ENCODE measurements at regions not wholly inside any gene's neighbourhood (a gene's known extent, or its start where the extent isn't known, plus 50 kb on each side); places are given as distances from the start of the nearest gene placed in this dataset.

- TF ChIP-seq ZBTB8A (tag by site-specific recombination; IDR thresholded peaks at IDR 0.05) (peak; percentile 38; the same call in 1 of the 2 replicates), ZNF558 (tag by site-specific recombination; IDR thresholded peaks at IDR 0.05) (peak; percentile 73; the same call in 1 of the 2 replicates), SP7 (tag by site-specific recombination; IDR thresholded peaks at IDR 0.05) (peak; percentile 54; the same call in 1 of the 2 replicates), GLIS2 (tag by site-specific recombination; IDR thresholded peaks at IDR 0.05) (no peak), ZNF600 (tag by site-specific recombination; IDR thresholded peaks at IDR 0.05) (peak; percentile 67; the same call in 1 of the 2 replicates), PRDM10 (tag by site-specific recombination; IDR thresholded peaks at IDR 0.05) (0 out of 2 replicates have a peak, but pooled peaks have one; percentile 23), ZNF792 (tag by site-specific recombination; IDR thresholded peaks at IDR 0.05) (no peak)
Measured at GRCh38 chr3:193805448-193805847, 212.4 kb downstream of the OPA1 start (continued).

- Histone ChIP-seq H3K4me1 (ENCODE audit: control insufficient read depth, insufficient read depth, low read length) (peaks cover 4% of the 10 kb centered on the region), H3K4me3 (ENCODE audit: low read depth, low read length) (no peak overlapping the region), H3K36me3 (ENCODE audit: control insufficient read depth in 2 of 2, insufficient read depth in 1 of 2, low read length in 2 of 2) (no peaks in the 10 kb centered on the region), H3K27ac (ENCODE audit: extremely low read depth, low read depth, low read length) (no peak overlapping the region), H3K9me3 (ENCODE audit: control insufficient read depth, insufficient read depth, low read depth, low read length) (no peaks in the 10 kb centered on the region)
- TF ChIP-seq ZNF558 (tag by site-specific recombination; IDR thresholded peaks at IDR 0.05) (peak; percentile 45; the same call in 1 of the 2 replicates), PRDM4 (tag by site-specific recombination; IDR thresholded peaks at IDR 0.05) (no peak), ZBTB21 (tag by site-specific recombination; IDR thresholded peaks at IDR 0.05) (0 out of 2 replicates have a peak, but pooled peaks have one; percentile 29), PRDM10 (tag by site-specific recombination; IDR thresholded peaks at IDR 0.05) (peak; percentile 42), SP7 (tag by site-specific recombination; IDR thresholded peaks at IDR 0.05) (0 out of 2 replicates have a peak, but pooled peaks have one; percentile 36), ZNF366 (tag by site-specific recombination; conservative IDR thresholded peaks at IDR 0.05) (0 out of 2 replicates have a peak, but pooled peaks have one; percentile 21), GLIS1 (tag by site-specific recombination; IDR thresholded peaks at IDR 0.05) (peak; percentile 28; the same call in 1 of the 2 replicates), PBX3 (CRISPR knock-in tag; IDR thresholded peaks at IDR 0.05) (no peak), PATZ1 (tag by site-specific recombination; IDR thresholded peaks at IDR 0.05) (0 out of 2 replicates have a peak, but pooled peaks have one; percentile 14), GLI2 (tag by site-specific recombination; IDR thresholded peaks at IDR 0.05; ENCODE audit: borderline replicate concordance, low read depth) (no peak), ATF2 (tag by site-specific recombination; IDR thresholded peaks at IDR 0.05; ENCODE audit: low read depth) (peak; percentile 89), ZNF398 (tag by site-specific recombination; IDR thresholded peaks at IDR 0.05) (0 out of 2 replicates have a peak, but pooled peaks have one; percentile 11), ZIC2 (tag by site-specific recombination; IDR thresholded peaks at IDR 0.05) (peak; percentile 26; the same call in 1 of the 2 replicates), ZNF629 (tag by site-specific recombination; IDR thresholded peaks at IDR 0.05) (peak; percentile 50; the same call in 1 of the 2 replicates)
- ChIA-PET CTCF (no interaction called here), POLR2A (no interaction called here)
Measured at GRCh38 chr3:193808317-193808716, 215.3 kb downstream of the OPA1 start.

All from HEK293 (cell line).